GM12892 (cell line): ENCODE measurements at regions not wholly inside any gene's neighbourhood (a gene's known extent, or its start where the extent isn't known, plus 50 kb on each side); places are given as distances from the start of the nearest gene placed in this dataset.

ENCODE experiments used
- POLR2A ChIP-seq: IDR thresholded peaks from 2 replicates; pipeline ENCODE4 v1.6.1; 2011; ENCODE audit warnings: low read depth, low read length, control low read depth
- POLR2AphosphoS5 ChIP-seq: IDR thresholded peaks from 2 replicates; pipeline ENCODE4 v1.6.1; 2011; ENCODE audit warnings: low read depth, low read length, control low read depth
- TAF1 ChIP-seq: IDR thresholded peaks from 2 replicates; pipeline ENCODE4 v1.6.1; 2011; ENCODE audit warnings: low read depth, mild to moderate bottlenecking, control low read depth, low read length, borderline replicate concordance

- no peak for TF ChIP-seq POLR2A
- TF ChIP-seq POLR2AphosphoS5, result no peak
- TF ChIP-seq TAF1, result no peak
Measured at GRCh38 chr20:53734006-53734688, 140.5 kb upstream of the ZNF217 start.
